ENCODE measurements at regions not wholly inside any gene's neighbourhood (a gene's known extent, or its start where the extent isn't known, plus 50 kb on each side); places are given as distances from the start of the nearest gene placed in this dataset.

GRCh38 chr10:3467052-3467951, 294.7 kb upstream of the PITRM1 start:
- DNase-seq (ENCODE audit: low read depth in 2 of 2): peak; percentile 89 to 91

GRCh38 chr10:3465406-3465891, 292.9 kb upstream of the PITRM1 start:
- no peak for DNase-seq (ENCODE audit: low read depth in 2 of 2)

GRCh38 chr10:3464760-3465405, 292.3 kb upstream of the PITRM1 start:
- no peak for DNase-seq (ENCODE audit: low read depth in 2 of 2)

GRCh38 chr10:3460420-3461128, 288.0 kb upstream of the PITRM1 start:
- no peak for DNase-seq (ENCODE audit: low read depth in 2 of 2)

GRCh38 chr10:3455385-3456334, 283.1 kb upstream of the PITRM1 start:
- peak; percentile 78 to 82 for DNase-seq (ENCODE audit: low read depth in 2 of 2)

GRCh38 chr10:3452683-3453361, 280.2 kb upstream of the PITRM1 start:
- peak; percentile 82 to 84 for DNase-seq (ENCODE audit: low read depth in 2 of 2)

- peak; percentile 94 for DNase-seq (ENCODE audit: low read depth in 2 of 2)
These were observed 279.6 kb upstream of the PITRM1 start for GRCh38 chr10:3452173-3452626.

GRCh38 chr10:3451516-3452172, 279.1 kb upstream of the PITRM1 start:
- no peak for DNase-seq (ENCODE audit: low read depth in 2 of 2)

GRCh38 chr10:3446221-3446620, 273.6 kb upstream of the PITRM1 start:
- no peak for DNase-seq (ENCODE audit: low read depth in 2 of 2)

- DNase-seq (ENCODE audit: low read depth in 2 of 2): peak in 1 of 2 experiments; percentile 51
These were observed 273.1 kb upstream of the PITRM1 start for GRCh38 chr10:3445648-3446047.

- no peak for DNase-seq (ENCODE audit: low read depth in 2 of 2)
These were observed 269.9 kb upstream of the PITRM1 start for GRCh38 chr10:3442451-3442990.

- no peak for DNase-seq (ENCODE audit: low read depth in 2 of 2)
These were observed 266.6 kb upstream of the PITRM1 start for GRCh38 chr10:3439183-3439582.

GRCh38 chr10:3438606-3439005, 266.0 kb upstream of the PITRM1 start:
- DNase-seq (ENCODE audit: low read depth in 2 of 2): no peak

GRCh38 chr10:3435671-3436070, 263.1 kb upstream of the PITRM1 start:
- DNase-seq (ENCODE audit: low read depth in 2 of 2): no peak

GRCh38 chr10:3433988-3434387, 261.4 kb upstream of the PITRM1 start:
- no peak for DNase-seq (ENCODE audit: low read depth in 2 of 2)

- DNase-seq (ENCODE audit: low read depth in 2 of 2): no peak
These were observed 260.5 kb upstream of the PITRM1 start for GRCh38 chr10:3433131-3433530.

GRCh38 chr10:3432081-3432825, 259.7 kb upstream of the PITRM1 start:
- no peak for DNase-seq (ENCODE audit: low read depth in 2 of 2)

- no peak for DNase-seq (ENCODE audit: low read depth in 2 of 2)
These were observed 257.9 kb upstream of the PITRM1 start for GRCh38 chr10:3430501-3430900.

GRCh38 chr10:3429676-3430075, 257.1 kb upstream of the PITRM1 start:
- no peak for DNase-seq (ENCODE audit: low read depth in 2 of 2)
